ENCODE measurements at regions not wholly inside any gene's neighbourhood (a gene's known extent, or its start where the extent isn't known, plus 50 kb on each side); places are given as distances from the start of the nearest gene placed in this dataset.

- FAIRE-seq = no peak
- no peak for DNase-seq (ENCODE audit: low spot score in 2 of 2)
Observed at GRCh38 chr5:158100373-158100888, 241.5 kb upstream of the CLINT1 start.

- DNase-seq (ENCODE audit: low spot score in 2 of 2) (no peak), FAIRE-seq (no peak)
Observed at GRCh38 chr5:158099571-158100105, 240.7 kb upstream of the CLINT1 start.

- DNase-seq (ENCODE audit: low spot score in 2 of 2) (no peak), FAIRE-seq (peak; percentile 8)
Observed at GRCh38 chr5:158096835-158097234, 237.9 kb upstream of the CLINT1 start.

GRCh38 chr5:158086856-158087255 lies 227.9 kb upstream of the CLINT1 start:
- no peak for FAIRE-seq
- no peak for DNase-seq (ENCODE audit: low spot score in 2 of 2)

GRCh38 chr5:158084292-158084691 lies 225.3 kb upstream of the CLINT1 start:
- no peak for FAIRE-seq
- no peak for DNase-seq (ENCODE audit: low spot score in 2 of 2)

GRCh38 chr5:158082696-158083287 lies 223.8 kb upstream of the CLINT1 start:
- DNase-seq (ENCODE audit: low spot score in 2 of 2) (no peak), FAIRE-seq (no peak)

- FAIRE-seq = no peak
- DNase-seq (ENCODE audit: low spot score in 2 of 2) = no peak
Observed at GRCh38 chr5:158080112-158080511, 221.2 kb upstream of the CLINT1 start.

- FAIRE-seq = no peak
- DNase-seq (ENCODE audit: low spot score in 2 of 2) = no peak
Observed at GRCh38 chr5:158079097-158079496, 220.2 kb upstream of the CLINT1 start.

- no peak for FAIRE-seq
Observed at GRCh38 chr5:158074992-158075769, 216.2 kb upstream of the CLINT1 start.

GRCh38 chr5:158074597-158074991 lies 215.6 kb upstream of the CLINT1 start:
- DNase-seq (ENCODE audit: low spot score in 2 of 2) (no peak), FAIRE-seq (no peak)

More at GRCh38 chr5:158074992-158075769, 216.2 kb upstream of the CLINT1 start:
- peak in 1 of 2 donors; percentile 33 for DNase-seq (ENCODE audit: low spot score in 2 of 2)

- FAIRE-seq = no peak
- DNase-seq (ENCODE audit: low spot score in 2 of 2) = no peak
Observed at GRCh38 chr5:158070859-158071258, 211.9 kb upstream of the CLINT1 start.

- DNase-seq (ENCODE audit: low spot score in 2 of 2) (no peak), FAIRE-seq (no peak)
Observed at GRCh38 chr5:158069838-158070237, 210.9 kb upstream of the CLINT1 start.

GRCh38 chr5:158068964-158069363 lies 210.0 kb upstream of the CLINT1 start:
- DNase-seq (ENCODE audit: low spot score in 2 of 2) (no peak), FAIRE-seq (no peak)

- DNase-seq (ENCODE audit: low spot score in 2 of 2) (no peak), FAIRE-seq (no peak)
Observed at GRCh38 chr5:158066076-158066475, 207.1 kb upstream of the CLINT1 start.

GRCh38 chr5:158064334-158065123 lies 205.6 kb upstream of the CLINT1 start:
- FAIRE-seq (no peak), DNase-seq (ENCODE audit: low spot score in 2 of 2) (no peak)

- no peak for FAIRE-seq
- DNase-seq (ENCODE audit: low spot score in 2 of 2) = no peak
Observed at GRCh38 chr5:158063052-158063451, 204.1 kb upstream of the CLINT1 start.

GRCh38 chr5:158061451-158061850 lies 202.5 kb upstream of the CLINT1 start:
- FAIRE-seq = no peak
- DNase-seq (ENCODE audit: low spot score in 2 of 2) = no peak

GRCh38 chr5:158060212-158060611 lies 201.3 kb upstream of the CLINT1 start:
- FAIRE-seq = no peak
- DNase-seq (ENCODE audit: low spot score in 2 of 2) = no peak

- FAIRE-seq (no peak), DNase-seq (ENCODE audit: low spot score in 2 of 2) (no peak)
Observed at GRCh38 chr5:158058208-158059120, 199.5 kb upstream of the CLINT1 start.

Data from frontal cortex (tissue), 3 donors.